A549 (cell line): ENCODE measurements at regions not wholly inside any gene's neighbourhood (a gene's known extent, or its start where the extent isn't known, plus 50 kb on each side); places are given as distances from the start of the nearest gene placed in this dataset.

Source experiments
- BHLHE40 ChIP-seq: IDR thresholded peaks from 2 replicates; pipeline ENCODE4 v1.6.1; 2012; ENCODE audit warnings: low read depth, low read length, inconsistent platforms
- CEBPB ChIP-seq, 2 experiments: fragments of >200 bp in 1 of 2; sonication (Bioruptor Twin) in 1 of 2; formaldehyde crosslinking in 1 of 2; IDR thresholded peaks; 2 replicates each; pipeline ENCODE4 v1.6.1; 2012 to 2016
- CTCF ChIP-seq: fragments of >200 bp; sonication (Bioruptor Twin); formaldehyde crosslinking; IDR thresholded peaks from 3 replicates; pipeline ENCODE4 v1.5.1; 2016
- EP300 ChIP-seq, 2 experiments: fragments of >200 bp; sonication (Bioruptor Twin); formaldehyde crosslinking; IDR thresholded peaks; 2 replicates in 1 of 2; 3 replicates in 1 of 2; pipeline ENCODE4 v1.6.1; 2016 to 2017
- JUN ChIP-seq, 2 experiments: fragments of >200 bp; sonication (Bioruptor Twin); formaldehyde crosslinking; IDR thresholded peaks; 2 replicates in 1 of 2; 3 replicates in 1 of 2; pipeline ENCODE4 v1.6.1; 2016 to 2017
- JUNB ChIP-seq: fragments of >200 bp; sonication (Bioruptor Twin); formaldehyde crosslinking; IDR thresholded peaks from 2 replicates; pipeline ENCODE4 v1.6.1; 2016
- MAX ChIP-seq: IDR thresholded peaks from 2 replicates; pipeline ENCODE4 v1.6.1; 2012
- POLR2A ChIP-seq: IDR thresholded peaks from 2 replicates; pipeline ENCODE4 v1.6.1; 2012; ENCODE audit warnings: mild to moderate bottlenecking, low read length
- POLR2AphosphoS2 ChIP-seq: conservative IDR thresholded peaks from 2 replicates; pipeline ENCODE4 v1.6.1; 2012; ENCODE audit warnings: low read length, improper control_type of control experiment, inconsistent platforms
- SREBF2 ChIP-seq: fragments of 450-650 bp; IDR thresholded peaks from 2 replicates; pipeline ENCODE4 v1.6.1; 2014; ENCODE audit warnings: mild to moderate bottlenecking, moderate library complexity
- TP53 ChIP-seq: fragments of 250-450 bp; sonication (Bioruptor Pico); IDR thresholded peaks from 2 replicates; pipeline ENCODE4 v1.5.0; 2021; ENCODE audit warnings: mild to moderate bottlenecking, moderate library complexity

- TF ChIP-seq MAX (no peak), CEBPB (IDR thresholded peaks at IDR 0.05) (no peak), SREBF2 (no peak), JUN (IDR thresholded peaks at IDR 0.05) (no peak), CTCF (no peak), POLR2AphosphoS2 (no peak), EP300 (IDR thresholded peaks at IDR 0.05) (no peak), TP53 (CRISPR knock-in tag) (no peak), BHLHE40 (no peak), POLR2A (no peak), JUNB (no peak)
Observed at GRCh38 chr6:81890846-81891245, 138.4 kb upstream of the TENT5A start.
